GM21717 (cell line): ENCODE measurements at regions not wholly inside any gene's neighbourhood (a gene's known extent, or its start where the extent isn't known, plus 50 kb on each side); places are given as distances from the start of the nearest gene placed in this dataset.
A peak's percentile ranks its signal among the peaks of the same experiment; 100 is the strongest.

Experiments used
- ATAC-seq: cut with Tn5 transposase; IDR thresholded peaks from one replicate; pipeline ENCODE4 v1.9.1; 2021; ENCODE audit warnings: mild to moderate bottlenecking, moderate library complexity; ENCODE audit not compliant: unreplicated experiment

DNA sequence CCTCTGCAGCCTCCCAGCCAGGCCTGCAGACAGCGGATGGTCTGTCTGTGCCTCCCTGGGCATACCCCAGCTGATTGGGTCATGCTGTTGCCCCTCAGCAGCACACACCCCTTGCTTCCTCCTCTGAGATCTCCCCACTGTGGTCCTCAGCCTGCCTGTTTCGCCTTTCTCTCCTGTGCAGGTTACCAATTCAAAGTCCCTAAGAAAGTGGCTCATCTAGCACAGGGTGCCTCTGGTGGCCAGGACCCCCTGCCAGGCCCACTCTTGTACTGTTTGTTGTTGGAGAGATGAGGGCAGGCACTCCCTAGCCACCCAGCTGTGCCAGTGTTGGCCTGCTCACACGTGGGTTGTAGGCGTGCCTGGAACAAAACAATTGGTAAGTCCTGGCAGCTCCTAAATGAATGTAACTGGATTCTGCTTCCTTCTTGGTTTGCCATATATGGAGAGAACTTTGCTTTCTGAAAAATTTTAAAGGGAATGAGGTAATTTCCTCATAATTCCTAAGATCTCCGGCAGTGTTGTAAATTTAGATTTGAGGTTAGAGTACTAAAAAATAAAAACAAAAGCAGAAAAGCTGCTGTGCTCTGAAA, 213.2 kb upstream of the IL12A start:
- no peak for ATAC-seq

DNA sequence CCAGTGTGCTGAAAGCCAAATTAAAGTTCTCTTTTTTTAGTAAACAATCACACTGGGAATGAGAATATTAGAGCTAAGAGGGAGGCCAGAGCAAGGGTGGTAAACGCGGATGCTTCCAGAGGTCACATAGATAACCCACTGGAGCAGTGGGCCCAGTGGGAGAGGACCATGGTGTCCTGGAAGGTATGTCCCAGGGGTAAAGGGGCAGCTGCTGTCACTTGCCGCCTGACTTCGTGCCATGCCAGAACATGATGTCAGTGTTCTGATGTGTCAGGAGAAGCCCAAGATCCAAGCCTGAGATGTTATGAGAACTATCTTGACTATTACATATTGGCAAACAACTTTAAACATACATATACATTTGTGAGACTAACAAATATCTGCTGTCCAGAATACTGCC, 211.9 kb upstream of the IL12A start:
- ATAC-seq: no peak

DNA sequence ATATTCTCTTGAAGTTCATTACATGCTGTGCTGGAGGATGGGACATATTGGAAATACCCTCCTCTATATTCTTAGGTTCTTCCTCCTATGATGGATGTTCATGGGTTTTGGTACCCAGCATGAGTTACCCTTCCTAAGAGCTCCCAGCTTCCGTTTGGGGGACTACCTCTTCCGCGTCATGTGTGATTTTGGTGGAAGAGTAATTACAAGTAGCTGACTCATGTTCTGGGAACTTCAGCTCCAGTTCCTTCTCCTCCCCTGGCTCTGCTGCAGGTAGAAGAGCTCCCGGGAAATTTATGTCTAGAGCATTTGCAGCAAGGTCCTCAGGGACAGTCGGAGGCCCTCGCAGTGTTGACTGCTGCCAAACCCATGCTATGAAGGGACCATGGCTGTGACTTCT, 208.8 kb upstream of the IL12A start:
- no peak for ATAC-seq

DNA sequence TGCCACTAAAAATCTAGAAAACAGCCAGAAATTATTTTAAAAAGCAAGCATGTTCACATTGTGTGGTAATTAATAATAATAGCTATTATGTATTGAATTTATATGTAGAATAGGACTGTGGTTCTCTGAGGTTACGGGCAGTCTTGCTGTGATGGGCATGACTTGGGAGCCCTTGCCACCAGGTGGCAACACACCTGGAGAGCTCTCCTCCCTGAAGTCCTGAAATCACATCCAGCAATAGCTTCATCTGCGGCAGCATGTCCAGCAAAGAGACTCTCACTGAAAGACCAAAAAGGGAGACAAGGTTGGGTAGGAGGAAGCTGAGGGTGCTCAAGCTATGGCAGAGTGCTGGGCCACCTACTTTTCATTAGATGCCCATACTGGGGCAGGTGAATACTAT, 206.8 kb upstream of the IL12A start:
- ATAC-seq: no peak

DNA sequence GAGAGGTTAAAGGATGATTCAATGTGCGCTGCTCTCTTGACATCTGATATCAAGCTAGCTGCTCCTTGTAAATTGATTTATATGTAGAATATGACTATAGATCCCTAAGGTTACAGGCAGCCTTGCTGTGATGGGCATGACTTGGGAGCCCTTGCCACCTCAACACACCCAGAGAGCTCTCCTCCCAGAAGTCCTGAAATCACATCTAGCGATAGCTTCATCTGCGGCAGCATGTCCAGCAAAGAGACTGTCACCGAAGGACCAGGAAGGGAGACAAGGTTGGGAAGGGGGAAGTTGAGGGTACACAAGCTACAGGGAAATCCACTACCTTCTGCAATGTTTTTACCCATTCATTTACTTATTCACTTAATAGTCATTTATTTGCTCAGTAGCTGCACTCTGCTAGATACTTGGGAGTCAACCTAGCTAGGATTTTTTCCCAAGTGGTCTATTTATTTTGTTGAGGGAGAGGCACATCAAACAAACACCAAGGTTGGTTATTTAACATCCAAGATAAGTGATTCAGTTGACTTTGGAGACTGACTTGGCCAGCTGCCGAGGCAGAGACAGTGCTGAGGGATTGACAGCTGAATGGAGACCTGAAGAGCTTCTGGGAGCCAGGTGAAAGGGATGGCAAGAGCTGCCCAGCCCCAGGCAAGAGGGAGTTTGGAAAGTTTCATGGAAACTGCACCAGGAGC, 205.8 kb upstream of the IL12A start:
- ATAC-seq: no peak

DNA sequence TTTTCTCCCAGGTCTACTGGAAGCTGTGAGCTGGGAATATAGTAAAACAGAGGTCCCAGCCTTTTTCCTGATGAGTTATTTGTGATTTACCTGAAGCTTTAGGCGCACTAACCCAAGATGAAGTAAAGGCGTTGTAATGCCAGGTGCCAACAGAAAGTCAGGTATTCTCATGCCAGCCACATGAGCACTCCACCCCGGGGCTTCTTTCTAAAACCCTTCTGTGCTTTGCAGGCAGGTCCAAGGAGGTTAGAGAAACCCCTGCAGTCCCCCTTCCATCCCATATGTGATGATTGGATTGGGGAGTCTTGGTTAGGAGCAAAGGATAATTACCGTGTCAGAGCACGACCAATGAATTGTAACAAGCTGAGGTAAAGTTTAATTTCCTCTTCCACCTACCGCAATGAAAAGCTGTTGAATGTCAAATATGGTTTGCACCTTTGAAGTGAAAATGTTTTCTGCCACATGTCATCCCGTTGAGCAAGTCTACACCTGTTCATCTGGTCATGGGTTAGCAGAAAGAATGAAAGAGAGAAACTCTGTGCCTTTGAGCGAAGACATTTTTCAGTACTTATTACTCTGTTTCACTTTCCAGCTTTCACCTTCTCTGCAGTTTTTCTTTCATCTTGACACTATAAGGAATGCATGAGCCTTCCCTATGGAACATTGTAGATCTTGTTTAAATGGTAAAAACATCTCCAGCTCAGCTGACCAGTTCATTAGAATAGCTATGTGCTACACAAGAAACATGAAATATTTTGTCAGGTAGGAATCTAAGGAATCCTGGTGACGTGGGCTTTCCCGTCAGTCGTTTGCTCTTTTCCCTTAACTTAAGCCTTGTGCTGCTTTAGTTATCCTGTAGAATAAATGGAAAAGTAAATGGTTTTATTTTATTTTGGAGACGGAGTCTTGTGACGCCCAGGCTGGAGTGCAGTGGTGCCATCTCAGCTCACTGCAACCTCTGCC, 204.6 kb upstream of the IL12A start:
- ATAC-seq: peak; percentile 91

DNA sequence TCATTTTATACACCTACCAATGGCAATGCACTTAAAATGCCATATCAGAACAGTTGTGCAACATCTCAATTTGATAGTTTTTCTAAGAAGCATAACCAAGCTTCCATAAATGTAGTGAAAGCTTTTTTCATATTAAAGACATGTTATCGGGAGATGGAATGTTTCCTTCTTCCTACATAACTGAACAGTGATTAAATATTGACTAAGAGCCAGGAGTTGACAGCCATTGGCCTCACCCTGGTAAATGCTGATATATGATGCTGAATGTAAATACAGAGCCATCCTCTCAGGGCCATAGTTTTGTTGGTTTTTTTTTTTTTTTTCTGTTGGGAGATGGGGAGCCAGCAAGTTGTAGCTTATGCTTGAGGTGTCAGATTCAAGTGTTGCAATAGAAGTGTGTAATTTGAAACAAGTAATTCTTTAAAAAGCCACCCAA, 203.3 kb upstream of the IL12A start:
- no peak for ATAC-seq

DNA sequence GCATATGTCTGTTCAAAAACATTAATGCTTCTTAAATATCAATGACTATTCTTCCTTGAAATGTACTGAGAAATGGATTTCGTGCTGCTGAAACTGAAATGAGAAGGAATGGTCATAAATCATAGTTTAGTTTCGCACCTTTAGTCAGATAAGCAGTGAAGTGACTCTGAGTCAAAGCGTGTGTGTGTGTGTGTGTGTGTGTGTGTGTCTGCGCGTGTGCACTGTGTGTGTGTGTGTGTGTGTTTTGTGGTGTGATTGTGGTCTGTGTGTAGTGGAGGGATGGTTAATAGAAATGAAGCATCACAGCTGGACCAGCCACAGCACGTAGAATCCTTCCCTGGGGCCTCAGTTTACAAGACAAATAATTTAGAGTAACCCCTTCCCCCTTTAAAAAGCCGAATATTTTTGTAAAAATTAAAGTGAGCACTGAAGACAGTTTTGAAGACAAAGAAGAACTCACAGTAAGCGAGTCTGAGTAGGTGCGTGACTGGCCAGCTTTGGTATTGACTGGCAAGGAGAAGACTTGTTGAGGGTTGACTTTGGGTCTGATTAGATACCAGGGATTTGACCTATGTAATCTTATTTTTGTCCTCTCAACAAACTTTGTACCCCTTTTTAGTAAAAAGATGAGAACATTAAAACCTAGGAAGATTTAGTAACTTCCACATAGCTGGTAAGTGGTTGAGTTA, 202.0 kb upstream of the IL12A start:
- peak; percentile 42 for ATAC-seq

DNA sequence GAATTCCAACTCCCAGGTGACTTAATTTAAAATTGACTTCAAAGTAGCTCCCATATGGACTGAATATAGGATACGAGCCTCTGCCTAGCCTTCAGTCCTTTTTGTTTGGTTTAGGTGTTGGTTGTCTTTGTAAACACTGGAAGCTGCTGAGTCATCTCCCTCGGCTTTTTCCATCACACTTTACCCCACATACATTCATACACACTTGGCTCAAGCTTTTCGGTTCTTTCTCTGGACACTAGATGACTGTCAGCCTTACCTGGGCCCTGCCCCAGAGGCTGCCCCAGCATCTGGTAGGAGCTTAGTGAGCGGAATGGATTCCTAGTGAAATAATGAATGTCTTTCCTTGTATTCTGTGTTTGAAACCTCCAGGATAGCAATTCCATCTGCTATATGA, 201.5 kb upstream of the IL12A start:
- no peak for ATAC-seq

DNA sequence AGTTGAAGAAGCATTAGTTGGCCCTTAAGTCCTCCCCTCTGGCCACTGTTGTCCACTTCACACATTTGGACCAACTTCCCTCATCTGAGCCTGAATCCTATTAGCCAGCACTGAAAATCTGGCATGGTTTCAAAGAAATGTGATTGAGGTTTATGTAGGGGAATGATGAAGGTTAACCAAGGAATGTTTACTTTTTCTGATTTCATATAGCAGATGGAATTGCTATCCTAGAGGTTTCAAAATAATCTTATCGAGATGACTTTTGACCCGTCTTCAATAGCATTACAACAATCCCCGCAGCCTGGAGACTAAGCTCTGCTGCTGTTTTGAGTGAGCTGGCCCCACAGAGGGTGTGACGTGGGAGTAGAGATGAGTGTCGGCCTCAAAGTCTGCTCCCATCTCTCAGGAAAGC, 200.8 kb upstream of the IL12A start:
- no peak for ATAC-seq

DNA sequence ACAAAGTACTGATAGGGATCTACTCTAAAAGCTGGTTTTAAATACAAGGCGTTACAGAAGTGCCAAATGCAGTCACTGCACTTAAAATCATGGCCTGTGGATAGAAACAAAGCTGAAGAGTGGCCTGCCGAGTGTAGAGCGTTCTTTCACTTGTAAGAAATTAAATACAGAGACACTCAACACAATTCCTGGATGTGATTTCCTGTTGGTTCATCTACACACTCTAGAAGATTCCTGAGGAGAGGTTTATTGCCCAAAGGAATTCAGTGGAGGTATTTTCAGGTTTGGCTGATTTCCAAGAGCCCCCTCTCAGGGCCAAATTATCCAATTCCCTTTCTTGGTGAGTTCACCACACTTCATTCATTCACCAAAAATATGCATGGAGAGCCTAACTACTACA, 200.3 kb upstream of the IL12A start:
- no peak for ATAC-seq

DNA sequence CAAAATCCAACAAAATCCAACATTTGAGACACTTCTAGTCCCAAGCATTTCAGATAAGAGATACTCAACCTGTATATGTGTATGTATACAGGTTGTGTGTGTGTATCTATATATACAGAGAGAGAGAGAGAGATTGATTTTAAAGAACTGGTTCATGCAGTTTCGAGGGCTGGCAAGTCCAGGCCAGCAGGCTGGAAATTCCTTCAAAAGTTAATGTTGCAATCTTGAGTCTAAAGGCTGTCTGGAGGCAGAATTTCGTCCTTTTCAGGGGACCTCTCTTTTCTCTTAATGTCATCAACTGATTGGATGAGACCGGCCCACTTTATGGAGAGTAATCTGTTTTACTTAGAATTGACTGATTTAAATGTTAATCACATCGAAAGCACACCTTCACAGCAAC, 199.6 kb upstream of the IL12A start:
- no peak for ATAC-seq

DNA sequence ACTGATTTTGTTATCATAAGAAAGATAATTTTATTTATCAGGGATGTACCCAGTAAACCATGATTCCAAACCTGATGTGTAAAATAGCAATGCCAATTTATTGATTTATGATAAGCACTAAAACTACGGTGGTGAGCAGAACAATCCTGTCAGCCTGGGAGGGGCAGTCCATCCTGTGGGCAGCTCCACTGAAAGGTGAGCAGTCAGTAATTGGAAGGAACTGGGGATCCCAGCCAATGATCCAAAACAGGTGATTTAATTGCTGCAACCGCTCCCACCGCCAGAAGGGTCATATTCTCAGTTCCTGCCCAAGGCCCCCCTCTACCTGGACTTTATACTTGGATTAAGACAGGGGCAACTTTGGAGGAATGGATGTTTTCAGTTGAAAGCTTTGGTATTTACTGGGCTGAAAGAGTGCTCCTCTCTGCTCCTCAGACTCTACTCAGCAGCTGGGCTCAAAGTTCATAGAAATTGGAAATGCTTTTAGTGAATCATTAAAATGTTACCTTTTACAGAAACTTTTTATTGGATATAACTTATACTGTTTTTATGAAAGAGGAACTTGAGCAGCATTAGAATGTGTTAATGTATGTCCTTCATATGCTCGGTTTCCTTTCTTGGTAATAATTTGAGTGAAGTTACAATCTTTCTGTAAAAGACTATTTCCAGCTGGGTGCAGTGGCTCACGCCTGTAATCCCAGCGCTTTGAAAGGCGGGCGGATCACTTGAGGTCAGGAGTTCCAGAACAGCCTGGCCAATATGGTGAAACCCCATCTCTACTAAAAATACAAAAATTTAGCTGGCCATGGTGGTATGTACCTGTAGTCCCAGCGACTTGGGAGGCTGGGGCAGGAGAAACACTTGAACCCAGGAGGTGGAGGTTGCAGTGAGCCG, 198.6 kb upstream of the IL12A start:
- ATAC-seq: no peak

DNA sequence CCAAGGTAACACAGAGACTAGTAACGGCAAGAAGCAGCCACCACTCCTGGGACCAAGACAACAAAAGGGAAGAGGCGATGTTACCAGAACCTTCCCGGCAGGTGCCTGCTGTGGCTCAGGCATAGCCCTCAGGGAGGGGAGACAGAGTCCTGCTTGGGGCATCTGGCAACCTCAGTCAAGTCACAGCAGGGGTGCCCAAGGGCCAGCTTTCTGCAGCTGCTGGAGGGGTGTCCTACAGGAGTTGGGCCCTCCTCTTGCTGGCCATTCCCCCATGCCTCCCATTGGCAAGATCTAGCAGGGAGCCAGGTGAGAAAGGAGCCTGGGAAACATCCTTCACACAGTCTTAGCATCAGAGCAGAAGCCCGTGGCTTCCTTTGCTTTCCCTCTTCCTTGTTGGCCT, 197.3 kb upstream of the IL12A start:
- no peak for ATAC-seq

DNA sequence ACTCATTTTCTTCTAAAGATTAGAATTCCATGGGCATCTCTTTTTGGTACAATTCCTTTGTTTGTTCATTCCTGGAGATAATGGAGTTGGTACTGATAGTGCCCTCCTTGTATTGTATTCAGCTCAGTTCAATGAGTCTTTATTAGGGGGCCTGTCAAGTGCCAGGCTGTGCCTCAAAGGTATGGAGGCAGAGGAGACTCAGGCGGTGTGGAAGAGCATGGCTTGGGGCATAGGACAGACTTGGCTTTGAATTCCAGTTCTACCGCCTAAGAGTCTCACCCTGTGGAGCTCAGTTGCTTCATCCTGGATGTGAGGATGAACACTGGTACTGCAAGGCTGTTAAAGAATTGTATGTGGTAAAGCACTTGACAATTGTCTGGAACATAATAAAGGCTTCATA, 196.6 kb upstream of the IL12A start:
- ATAC-seq: no peak

DNA sequence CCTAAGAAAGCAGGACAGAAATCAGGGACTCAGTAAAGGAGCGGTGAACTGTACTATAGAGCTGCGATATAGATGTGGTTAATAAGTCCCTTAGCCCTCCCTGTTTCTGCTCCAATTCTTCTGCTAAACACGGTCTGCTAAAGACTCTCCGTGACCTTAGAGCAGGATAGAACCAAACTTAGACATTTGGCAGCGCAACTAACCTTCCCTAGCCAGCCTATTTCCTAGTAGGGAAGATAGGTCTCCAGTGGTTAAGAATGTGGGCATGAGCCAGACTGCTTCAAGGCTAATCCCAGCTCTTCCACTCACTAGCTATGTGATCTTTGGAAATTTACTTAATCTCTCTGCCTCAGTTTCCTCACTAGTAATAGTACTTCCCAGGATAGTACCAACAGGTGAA, 193.6 kb upstream of the IL12A start:
- ATAC-seq: no peak

DNA sequence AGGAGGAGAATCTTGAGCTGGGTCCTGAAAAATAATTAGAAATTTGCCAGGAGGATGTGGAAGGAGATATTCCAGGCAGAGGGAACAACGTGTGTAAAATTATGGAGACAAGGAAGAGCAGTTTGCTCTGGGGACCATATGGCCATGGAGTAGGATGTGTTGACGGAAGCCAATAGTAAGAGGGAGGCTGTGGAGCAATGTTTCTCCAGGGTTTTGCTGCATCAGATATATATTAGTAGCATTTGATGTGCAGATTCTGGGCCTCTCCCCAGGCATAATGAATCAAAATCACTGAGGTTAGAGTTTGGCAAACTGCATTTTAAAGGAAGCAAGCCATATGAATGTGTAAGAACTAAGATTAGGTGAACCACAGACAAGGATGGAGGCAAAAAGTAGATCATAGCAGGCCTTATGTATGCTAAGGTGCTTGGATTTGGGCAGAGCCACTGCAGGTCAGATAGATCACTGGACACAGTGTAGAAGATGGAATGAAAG, 192.9 kb upstream of the IL12A start:
- ATAC-seq: no peak

DNA sequence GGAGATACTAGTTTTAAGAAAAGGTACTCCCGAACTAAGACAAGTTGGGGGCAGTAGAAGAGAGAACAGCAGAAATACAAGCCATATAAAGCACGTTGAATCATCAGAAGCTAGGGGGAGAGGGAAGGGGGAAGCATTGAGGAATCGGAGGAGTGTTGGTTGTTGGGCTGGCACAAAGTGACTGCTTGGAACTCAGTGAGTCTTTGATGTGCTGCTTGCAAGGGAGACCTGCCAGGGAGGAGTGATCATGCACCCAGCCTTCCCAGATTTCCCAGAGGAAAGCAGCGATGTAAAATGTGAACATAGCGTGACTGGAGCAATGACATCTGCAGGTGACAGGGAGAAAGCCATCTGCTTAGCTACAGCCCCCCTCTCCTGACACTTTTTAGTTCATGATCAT, 192.4 kb upstream of the IL12A start:
- no peak for ATAC-seq

DNA sequence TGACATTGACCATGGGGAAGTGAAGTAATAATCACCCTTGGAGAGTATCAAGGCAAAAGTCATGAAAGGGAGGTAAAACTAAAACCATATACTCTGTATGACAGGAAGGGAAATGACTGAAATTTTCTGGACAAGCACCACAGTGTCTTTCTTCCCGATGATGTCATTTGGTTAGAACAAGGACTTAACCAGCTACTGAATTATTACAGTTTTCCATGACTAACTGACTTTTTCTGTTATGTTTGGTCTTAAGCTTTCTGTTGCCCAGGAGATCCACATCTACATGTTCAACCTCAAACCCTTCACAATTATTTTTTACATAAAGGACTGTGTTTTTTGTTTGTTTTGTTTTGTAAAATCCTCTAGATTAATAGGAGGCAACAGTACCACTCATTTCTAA, 191.9 kb upstream of the IL12A start:
- ATAC-seq: no peak

DNA sequence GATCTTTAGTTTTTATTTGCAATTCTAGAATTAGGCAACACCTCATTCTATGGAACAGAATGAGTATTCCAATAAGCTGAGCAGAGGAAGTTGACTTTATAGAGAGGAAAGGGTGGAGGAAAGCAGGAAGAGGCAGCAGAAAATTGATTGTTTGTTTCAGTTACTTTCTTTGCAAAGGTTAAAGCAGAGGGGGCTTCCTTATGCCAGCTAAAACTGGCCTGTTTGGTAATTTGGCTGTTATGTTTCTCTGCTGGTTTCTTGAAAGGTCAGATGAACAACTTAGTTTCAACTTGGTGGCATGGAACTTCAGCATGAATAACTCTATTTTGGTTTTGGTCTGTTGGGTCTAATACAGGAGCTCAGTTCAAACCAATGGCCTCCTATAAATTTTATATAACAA, 190.9 kb upstream of the IL12A start:
- ATAC-seq: no peak
